IMR-90 (cell line): ENCODE measurements at regions not wholly inside any gene's neighbourhood (a gene's known extent, or its start where the extent isn't known, plus 50 kb on each side); places are given as distances from the start of the nearest gene placed in this dataset.

Experiments used
- ATAC-seq: fragments of 200-7000 bp; cut with Tn5 transposase; 2 replicates; pipeline ENCODE4 v1.9.1; 2020; ENCODE audit warnings: low read depth, mild to moderate bottlenecking, moderate library complexity
- BruUV-seq: library from RNA; stranded (reverse); fragments of 400-500 nt; replicated peaks from 2 replicates; lab custom pipeline; 2021; lab: Mats Ljungman, UMichigan
- CTCF ChIA-PET: fragments of 300-600 bp; formaldehyde crosslinking; extraction: SDS; loops from one replicate; lab custom pipeline; 2021; ENCODE audit warnings: antibody characterized with exemption; lab: Yijun Ruan, JAX
- POLR2A ChIA-PET: fragments of 300-600 bp; sonication (Branson Sonifier 250); formaldehyde crosslinking; loops from one replicate; lab custom pipeline; 2022; ENCODE audit warnings: antibody characterized with exemption; ENCODE audit not compliant: unreplicated experiment; lab: Charles Lee
- DNase-seq: peaks from one replicate; pipeline ENCODE4 v3.0.0; 2013
- H2AFZ ChIP-seq: replicated peaks from 2 replicates; pipeline ENCODE3; 2013; ENCODE audit warnings: low read length, mild to moderate bottlenecking; ENCODE audit not compliant: poor library complexity
- H2AK5ac ChIP-seq: 2 replicates; pipeline ENCODE4 v1.6.1; 2013; ENCODE audit warnings: low read depth, low read length, inconsistent platforms
- H2AK9ac ChIP-seq: replicated peaks from 2 replicates; pipeline ENCODE3; 2013; ENCODE audit warnings: mild to moderate bottlenecking, low read depth, low read length, moderate library complexity; ENCODE audit not compliant: poor library complexity
- H2BK120ac ChIP-seq: 2 replicates; pipeline ENCODE4 v1.6.1; 2013; ENCODE audit warnings: low read depth, low read length, inconsistent platforms
- H2BK15ac ChIP-seq: 3 replicates; pipeline ENCODE4 v1.6.1; 2013; ENCODE audit warnings: low read depth, low read length, inconsistent platforms
- H2BK20ac ChIP-seq: 2 replicates; pipeline ENCODE4 v1.6.1; 2013; ENCODE audit warnings: low read depth, mild to moderate bottlenecking, inconsistent platforms, low read length, moderate library complexity
- H2BK5ac ChIP-seq: 2 replicates; pipeline ENCODE4 v1.6.1; 2013; ENCODE audit warnings: mild to moderate bottlenecking, low read depth, low read length, inconsistent platforms; ENCODE audit not compliant: poor library complexity, severe bottlenecking
- H3K14ac ChIP-seq: replicated peaks from 2 replicates; pipeline ENCODE4 v1.6.1; 2013; ENCODE audit warnings: low read depth, low read length, inconsistent platforms
- H3K18ac ChIP-seq: 2 replicates; pipeline ENCODE4 v1.6.1; 2013; ENCODE audit warnings: low read depth, low read length, control low read depth
- H3K23ac ChIP-seq: 2 replicates; pipeline ENCODE4 v1.6.1; 2013; ENCODE audit warnings: low read depth, low read length, inconsistent platforms
- H3K27ac ChIP-seq: 2 replicates; pipeline ENCODE4 v1.5.1; 2013; ENCODE audit warnings: mild to moderate bottlenecking, control low read depth, low read length; ENCODE audit not compliant: insufficient read depth
- H3K27me3 ChIP-seq: 2 replicates; pipeline ENCODE4 v1.6.1; 2013; ENCODE audit warnings: low read length; ENCODE audit not compliant: control insufficient read depth, insufficient read depth
- H3K36me3 ChIP-seq: 2 replicates; pipeline ENCODE4 v1.6.1; 2013; ENCODE audit warnings: low read length, mixed read lengths; ENCODE audit not compliant: control insufficient read depth, insufficient read depth
- H3K4ac ChIP-seq: 2 replicates; pipeline ENCODE4 v1.6.1; 2013; ENCODE audit warnings: low read depth, low read length, inconsistent platforms
- H3K4me1 ChIP-seq: 2 replicates; pipeline ENCODE4 v1.6.1; 2013; ENCODE audit warnings: low read length, mixed read lengths; ENCODE audit not compliant: control insufficient read depth, insufficient read depth
- H3K4me2 ChIP-seq: 2 replicates; pipeline ENCODE4 v1.6.1; 2013; ENCODE audit warnings: low read depth, mild to moderate bottlenecking, control low read depth, low read length, moderate library complexity
- H3K4me3 ChIP-seq: 2 replicates; pipeline ENCODE4 v1.5.1; 2013; ENCODE audit warnings: low read depth, mild to moderate bottlenecking, control low read depth, low read length, moderate library complexity; ENCODE audit not compliant: insufficient read depth
- H3K56ac ChIP-seq: 2 replicates; pipeline ENCODE4 v1.6.1; 2013; ENCODE audit warnings: low read length, inconsistent platforms; ENCODE audit not compliant: insufficient read depth; ENCODE audit errors: extremely low read depth
- H3K79me1 ChIP-seq, 2 experiments: 2 replicates each; pipeline ENCODE4 v1.6.1; 2013; ENCODE audit warnings: low read length in 2 of 2, inconsistent platforms in 1 of 2, low read depth in 1 of 2
- H3K9ac ChIP-seq: 2 replicates; pipeline ENCODE4 v1.6.1; 2013; ENCODE audit warnings: low read depth, low read length, control low read depth
- H3K9me1 ChIP-seq: 2 replicates; pipeline ENCODE4 v1.6.1; 2013; ENCODE audit warnings: low read length, inconsistent platforms; ENCODE audit not compliant: insufficient read depth
- H3K9me3 ChIP-seq: 2 replicates; pipeline ENCODE4 v1.6.1; 2013; ENCODE audit warnings: low read length; ENCODE audit not compliant: control insufficient read depth, insufficient read depth
- H4K20me1 ChIP-seq: 2 replicates; pipeline ENCODE4 v1.6.1; 2013; ENCODE audit warnings: low read length, inconsistent platforms; ENCODE audit not compliant: insufficient read depth
- H4K5ac ChIP-seq: 2 replicates; pipeline ENCODE4 v1.6.1; 2013; ENCODE audit warnings: mild to moderate bottlenecking, low read depth, low read length, control low read depth
- H4K8ac ChIP-seq, 2 experiments: 2 replicates each; pipeline ENCODE4 v1.6.1; 2013; ENCODE audit warnings: low read depth in 2 of 2, low read length in 2 of 2, control low read depth in 1 of 2, inconsistent platforms in 1 of 2
- H4K91ac ChIP-seq: 2 replicates; pipeline ENCODE4 v1.6.1; 2013; ENCODE audit warnings: low read depth, low read length, inconsistent platforms; ENCODE audit not compliant: insufficient read depth
- BHLHE40 ChIP-seq: fragments of 150-350 bp; IDR thresholded peaks from 2 replicates; pipeline ENCODE4 v1.6.1; 2016; ENCODE audit warnings: mild to moderate bottlenecking, low read depth, low read length
- CEBPB ChIP-seq: IDR thresholded peaks from 2 replicates; pipeline ENCODE4 v1.6.1; 2012; ENCODE audit warnings: low read depth, low read length, improper control_type of control experiment
- CHD1 ChIP-seq: IDR thresholded peaks from 2 replicates; pipeline ENCODE4 v1.6.1; 2012; ENCODE audit warnings: low read depth, low read length, improper control_type of control experiment
- FOS ChIP-seq: fragments of 150-350 bp; IDR thresholded peaks from 2 replicates; pipeline ENCODE4 v1.6.1; 2016; ENCODE audit warnings: low read depth, low read length
- MAFK ChIP-seq: IDR thresholded peaks from 2 replicates; pipeline ENCODE4 v1.6.1; 2012; ENCODE audit warnings: low read depth, low read length, improper control_type of control experiment
- MAZ ChIP-seq: IDR thresholded peaks from 2 replicates; pipeline ENCODE4 v1.6.1; 2012; ENCODE audit warnings: low read depth, mild to moderate bottlenecking, low read length, improper control_type of control experiment, moderate library complexity, borderline replicate concordance
- MXI1 ChIP-seq: IDR thresholded peaks from 2 replicates; pipeline ENCODE4 v1.6.1; 2012; ENCODE audit warnings: low read depth, mild to moderate bottlenecking, low read length, moderate library complexity, borderline replicate concordance
- NFE2L2 ChIP-seq: fragments of 150-350 bp; IDR thresholded peaks from 2 replicates; pipeline ENCODE4 v1.6.1; 2016; ENCODE audit warnings: low read depth, mild to moderate bottlenecking, low read length
- POLR2A ChIP-seq: IDR thresholded peaks from 2 replicates; pipeline ENCODE4 v1.6.1; 2012; ENCODE audit warnings: mild to moderate bottlenecking, low read depth, low read length
- RAD21 ChIP-seq: IDR thresholded peaks from 2 replicates; pipeline ENCODE4 v1.6.1; 2012; ENCODE audit warnings: low read length, improper control_type of control experiment
- RCOR1 ChIP-seq: IDR thresholded peaks from 2 replicates; pipeline ENCODE4 v1.6.1; 2012; ENCODE audit warnings: mild to moderate bottlenecking, low read length, improper control_type of control experiment; ENCODE audit not compliant: insufficient replicate concordance
- RFX5 ChIP-seq: IDR thresholded peaks from 2 replicates; pipeline ENCODE4 v1.8.0; 2012; ENCODE audit warnings: low read depth, mild to moderate bottlenecking, low read length, moderate library complexity
- SMC3 ChIP-seq: fragments of 150-350 bp; IDR thresholded peaks from 2 replicates; pipeline ENCODE4 v1.6.1; 2016; ENCODE audit warnings: low read depth, mild to moderate bottlenecking, antibody characterized with exemption, low read length, moderate library complexity
- WGBS, 2 experiments: methylation state at CpG; one replicate each; pipeline versions ENCODE4 v1.1.5 to v1.1.7; 2013; ENCODE audit warnings: missing lambda C conversion rate in 2 of 2; ENCODE audit not compliant: insufficient read length in 1 of 2; ENCODE audit errors: extremely low coverage in 2 of 2; 5-methylcytosine and 5-hydroxymethylcytosine counted together
- dilution Hi-C: fragments of 300-500 bp; cut with HindIII; formaldehyde crosslinking; loops from one replicate; pipeline ENCODE4 v1.14.3; 2018; ENCODE audit warnings: low sequenced_read_pairs; ENCODE audit not compliant: unreplicated experiment
- in situ Hi-C: fragments of 300-500 bp; cut with MboI; formaldehyde crosslinking; loops from 3 replicates; pipeline ENCODE4 v1.14.3; 2019; ENCODE audit warnings: low sequenced_read_pairs, inconsistent platforms, mixed read lengths
- intact Hi-C: fragments of 100-400 bp; cut with micrococcal nuclease; formaldehyde crosslinking; loops from 2 replicates; pipeline ENCODE4 v1.10.0; 2022
- TF ChIP-seq, protein P1 (sequence below): fragments of 150-350 bp; IDR thresholded peaks from 2 replicates; pipeline ENCODE4 v1.6.1; 2017; ENCODE audit warnings: mild to moderate bottlenecking, antibody characterized with exemption, low read length, low read depth
- TF ChIP-seq, protein P2 (sequence below): fragments of 150-350 bp; IDR thresholded peaks from 2 replicates; pipeline ENCODE4 v1.6.1; 2016; ENCODE audit warnings: low read depth, mild to moderate bottlenecking, low read length, moderate library complexity, borderline replicate concordance
- TF ChIP-seq, protein P3 (sequence below): conservative IDR thresholded peaks from 2 replicates; pipeline ENCODE4 v1.5.1; 2012; ENCODE audit warnings: mild to moderate bottlenecking, low read depth, low read length, improper control_type of control experiment

DNA sequence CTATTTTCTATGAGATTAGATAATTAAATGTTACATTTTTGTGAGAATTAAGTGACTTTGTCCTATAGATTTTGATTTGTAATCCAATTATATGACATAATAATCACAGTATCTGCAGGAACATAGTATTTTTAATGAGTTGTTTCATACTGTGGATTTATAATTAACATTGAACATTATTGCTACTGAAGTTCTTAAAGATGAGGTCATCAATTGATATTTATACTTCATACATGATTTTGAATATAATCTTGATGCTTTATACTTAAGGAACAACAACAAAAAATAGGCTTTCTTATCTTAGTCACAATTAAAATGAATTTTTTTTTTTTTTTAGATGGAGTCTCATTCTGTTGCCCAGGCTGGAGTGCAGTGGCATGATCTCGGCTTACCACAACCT lies 846.6 kb downstream of the SI start:
- Histone ChIP-seq H2BK120ac (no peak overlapping the region), H3K9me3 (peaks cover 2% of the 10 kb centered on the region), H3K27ac (no peak overlapping the region), H3K4ac (no peak overlapping the region), H4K5ac (no peak overlapping the region), H2AK5ac (no peak overlapping the region), H4K20me1 (no peaks in the 10 kb centered on the region), H2AFZ (no peak overlapping the region), H3K9ac (no peak overlapping the region), H3K36me3 (no peaks in the 10 kb centered on the region), H2BK5ac (no peak overlapping the region), H2BK20ac (no peak overlapping the region), H2AK9ac (no peak overlapping the region), H3K4me2 (no peak overlapping the region), H4K8ac (no peak overlapping the region), H3K9me1 (no peaks in the 10 kb centered on the region), H4K91ac (no peak overlapping the region), H3K4me1 (no peaks in the 10 kb centered on the region), H3K18ac (no peak overlapping the region), H3K23ac (no peak overlapping the region), H3K79me1 (no peaks in the 10 kb centered on the region), H2BK15ac (no peak overlapping the region), H3K14ac (no peak overlapping the region), H3K27me3 (no peaks in the 10 kb centered on the region), H3K56ac (no peak overlapping the region), H3K4me3 (no peak overlapping the region)
- dilution Hi-C loops (no loop called here), in situ Hi-C loops (no loop called here), intact Hi-C loops (no loop called here)
- ChIA-PET CTCF (no interaction called here), POLR2A (no interaction called here)
- no TSS peak for BruUV-seq
- no CpG with 5 or more reads among the region's 1 CpG for WGBS, 2 experiments
- TF ChIP-seq, protein P1, sequence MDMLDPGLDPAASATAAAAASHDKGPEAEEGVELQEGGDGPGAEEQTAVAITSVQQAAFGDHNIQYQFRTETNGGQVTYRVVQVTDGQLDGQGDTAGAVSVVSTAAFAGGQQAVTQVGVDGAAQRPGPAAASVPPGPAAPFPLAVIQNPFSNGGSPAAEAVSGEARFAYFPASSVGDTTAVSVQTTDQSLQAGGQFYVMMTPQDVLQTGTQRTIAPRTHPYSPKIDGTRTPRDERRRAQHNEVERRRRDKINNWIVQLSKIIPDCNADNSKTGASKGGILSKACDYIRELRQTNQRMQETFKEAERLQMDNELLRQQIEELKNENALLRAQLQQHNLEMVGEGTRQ, result no peak
- no peak for TF ChIP-seq FOS
- TF ChIP-seq, protein P2, sequence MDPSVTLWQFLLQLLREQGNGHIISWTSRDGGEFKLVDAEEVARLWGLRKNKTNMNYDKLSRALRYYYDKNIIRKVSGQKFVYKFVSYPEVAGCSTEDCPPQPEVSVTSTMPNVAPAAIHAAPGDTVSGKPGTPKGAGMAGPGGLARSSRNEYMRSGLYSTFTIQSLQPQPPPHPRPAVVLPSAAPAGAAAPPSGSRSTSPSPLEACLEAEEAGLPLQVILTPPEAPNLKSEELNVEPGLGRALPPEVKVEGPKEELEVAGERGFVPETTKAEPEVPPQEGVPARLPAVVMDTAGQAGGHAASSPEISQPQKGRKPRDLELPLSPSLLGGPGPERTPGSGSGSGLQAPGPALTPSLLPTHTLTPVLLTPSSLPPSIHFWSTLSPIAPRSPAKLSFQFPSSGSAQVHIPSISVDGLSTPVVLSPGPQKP, result no peak
- TF ChIP-seq POLR2A, result no peak
- TF ChIP-seq MAFK, result no peak
- no peak for TF ChIP-seq NFE2L2
- no peak for TF ChIP-seq BHLHE40
- TF ChIP-seq, protein P3, sequence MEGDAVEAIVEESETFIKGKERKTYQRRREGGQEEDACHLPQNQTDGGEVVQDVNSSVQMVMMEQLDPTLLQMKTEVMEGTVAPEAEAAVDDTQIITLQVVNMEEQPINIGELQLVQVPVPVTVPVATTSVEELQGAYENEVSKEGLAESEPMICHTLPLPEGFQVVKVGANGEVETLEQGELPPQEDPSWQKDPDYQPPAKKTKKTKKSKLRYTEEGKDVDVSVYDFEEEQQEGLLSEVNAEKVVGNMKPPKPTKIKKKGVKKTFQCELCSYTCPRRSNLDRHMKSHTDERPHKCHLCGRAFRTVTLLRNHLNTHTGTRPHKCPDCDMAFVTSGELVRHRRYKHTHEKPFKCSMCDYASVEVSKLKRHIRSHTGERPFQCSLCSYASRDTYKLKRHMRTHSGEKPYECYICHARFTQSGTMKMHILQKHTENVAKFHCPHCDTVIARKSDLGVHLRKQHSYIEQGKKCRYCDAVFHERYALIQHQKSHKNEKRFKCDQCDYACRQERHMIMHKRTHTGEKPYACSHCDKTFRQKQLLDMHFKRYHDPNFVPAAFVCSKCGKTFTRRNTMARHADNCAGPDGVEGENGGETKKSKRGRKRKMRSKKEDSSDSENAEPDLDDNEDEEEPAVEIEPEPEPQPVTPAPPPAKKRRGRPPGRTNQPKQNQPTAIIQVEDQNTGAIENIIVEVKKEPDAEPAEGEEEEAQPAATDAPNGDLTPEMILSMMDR, result no peak
- no peak for TF ChIP-seq MAZ
- TF ChIP-seq RAD21, result no peak
- no peak for TF ChIP-seq MXI1
- TF ChIP-seq RCOR1, result no peak
- TF ChIP-seq CHD1, result no peak
- TF ChIP-seq RFX5, result no peak
- TF ChIP-seq CEBPB, result no peak
- no peak for TF ChIP-seq SMC3
- DNase-seq (no peak), ATAC-seq (no peak)
